ENCODE measurements at regions not wholly inside any gene's neighbourhood (a gene's known extent, or its start where the extent isn't known, plus 50 kb on each side); places are given as distances from the start of the nearest gene placed in this dataset.

GRCh38 chr18:73780218-73780617, 367.4 kb downstream of the FBXO15 start:
- DNase-seq = no peak

DNA sequence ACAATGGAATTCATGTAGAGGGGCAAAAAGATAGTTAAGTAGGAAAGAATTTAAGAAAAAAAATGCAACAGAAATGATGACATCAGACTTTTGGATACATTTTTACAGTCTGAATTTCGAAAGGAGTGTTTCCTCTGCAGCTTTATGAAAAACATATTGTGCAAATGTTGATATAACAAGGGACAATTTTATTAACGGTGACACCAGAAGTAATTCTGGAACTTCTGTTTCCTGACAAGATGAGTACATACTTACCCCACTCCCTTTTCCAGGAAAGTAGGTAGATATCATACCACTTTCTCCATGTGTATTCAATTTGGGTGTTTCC, 369.6 kb downstream of the FBXO15 start:
- no peak for DNase-seq

DNA sequence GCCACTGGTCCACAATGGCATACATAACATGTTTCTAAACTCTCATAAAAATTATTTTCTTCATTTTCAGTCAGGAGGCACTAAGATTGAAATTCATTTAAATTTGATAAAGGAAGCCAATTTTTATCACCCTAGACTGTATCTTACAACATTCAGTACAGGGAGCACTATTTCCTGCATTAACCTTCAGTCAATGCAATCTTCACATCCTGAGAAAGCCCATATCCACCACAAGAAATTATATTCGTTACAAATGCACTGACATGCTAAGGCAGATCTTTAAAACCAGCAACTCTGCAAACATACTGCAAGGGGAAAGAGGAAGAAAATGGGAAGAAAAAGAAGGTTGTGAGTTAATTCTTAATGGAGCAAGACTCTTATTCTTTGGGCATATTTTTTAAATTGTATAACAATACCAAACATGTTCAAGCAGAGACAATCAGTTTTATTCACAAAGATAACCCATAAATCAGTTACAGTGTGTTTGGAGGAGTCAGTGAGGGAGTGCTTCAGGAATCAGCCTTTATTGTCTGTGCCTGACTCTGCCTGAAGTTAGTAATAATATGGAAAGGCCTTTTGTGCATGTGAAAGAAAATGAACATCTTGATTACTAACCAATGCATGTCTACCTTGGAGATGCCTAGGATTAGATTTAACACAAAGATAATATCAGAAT, 370.1 kb downstream of the FBXO15 start:
- no peak for DNase-seq

GRCh38 chr18:73774811-73775509, 372.7 kb downstream of the FBXO15 start:
- no peak for DNase-seq

DNA sequence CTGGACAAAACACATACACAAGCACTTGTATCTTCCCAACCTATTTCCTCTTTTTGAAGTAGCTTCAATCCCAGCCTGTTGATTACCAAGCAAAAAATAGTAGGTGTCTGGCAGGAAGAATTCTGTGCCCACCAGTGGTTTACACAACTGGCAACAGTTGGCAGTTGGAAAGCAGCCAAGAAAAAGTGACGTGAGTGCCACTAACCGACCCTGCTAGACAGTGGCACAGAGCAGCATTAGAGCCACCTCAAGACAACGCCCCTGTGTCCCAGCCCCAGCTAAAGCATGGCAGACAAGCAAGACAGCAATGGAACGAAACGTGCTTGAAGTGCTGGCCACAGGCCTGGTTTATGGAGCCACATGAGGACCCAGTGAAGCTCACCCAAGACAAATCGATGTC, 379.6 kb downstream of the FBXO15 start:
- DNase-seq = no peak

DNA sequence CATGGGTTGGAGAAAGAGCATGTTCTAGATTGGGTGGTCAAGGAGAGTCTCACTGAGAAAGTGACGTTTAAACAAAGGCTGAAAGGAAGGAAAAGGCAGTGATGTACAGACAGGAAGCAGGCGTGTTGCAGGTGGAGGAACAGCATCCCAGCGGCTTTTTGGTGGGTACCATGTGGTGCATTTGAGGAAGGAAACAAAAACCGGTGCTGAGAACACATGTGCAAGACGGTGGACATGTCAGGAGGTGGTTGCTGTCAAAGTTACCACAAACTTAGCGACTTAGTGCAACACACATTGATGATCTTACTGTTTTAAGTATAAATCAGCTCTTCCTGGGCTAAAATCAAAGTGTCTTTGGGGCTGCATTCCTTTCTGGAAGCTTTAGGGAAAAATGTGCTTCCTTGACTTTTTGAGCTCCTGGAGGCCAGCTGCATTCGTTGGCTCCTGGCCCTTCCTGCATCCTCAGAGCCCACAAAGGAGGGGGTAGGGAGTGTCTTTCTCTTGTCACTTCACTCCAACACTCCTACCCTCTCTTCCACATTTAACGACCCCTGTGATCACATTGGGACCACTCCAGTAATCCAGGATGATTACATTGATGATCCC, 380.6 kb downstream of the FBXO15 start:
- no peak for DNase-seq

GRCh38 chr18:73758446-73758845, 389.2 kb downstream of the FBXO15 start:
- no peak for DNase-seq

GRCh38 chr18:73756256-73757091, 391.2 kb downstream of the FBXO15 start:
- no peak for DNase-seq

- no peak for DNase-seq
Measured at GRCh38 chr18:73752965-73753364, 394.7 kb downstream of the FBXO15 start.

- no peak for DNase-seq
Measured at GRCh38 chr18:73752546-73752945, 395.1 kb downstream of the FBXO15 start.

DNA sequence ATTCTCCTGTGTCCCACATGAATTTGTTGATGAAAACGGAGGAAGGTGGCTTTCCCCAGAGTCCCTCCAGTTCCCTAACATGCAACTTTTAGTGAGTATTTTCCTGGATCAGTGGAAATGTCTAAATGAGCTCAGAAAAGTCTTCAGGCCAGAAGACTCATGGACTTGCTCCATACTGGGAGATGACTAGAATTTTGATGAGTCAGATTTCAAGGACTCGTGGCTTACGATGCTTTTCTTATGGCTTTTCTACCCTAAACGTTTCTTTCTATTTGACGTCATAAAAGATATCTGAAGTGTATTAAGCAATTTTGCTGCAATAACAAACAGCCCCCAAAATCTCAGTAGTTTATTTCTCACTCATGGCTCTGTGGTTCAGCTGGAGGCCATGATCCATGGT, 397.6 kb downstream of the FBXO15 start:
- no peak for DNase-seq

- no peak for DNase-seq
Measured at GRCh38 chr18:73749304-73749703, 398.3 kb downstream of the FBXO15 start.

GRCh38 chr18:73748731-73749130, 398.9 kb downstream of the FBXO15 start:
- no peak for DNase-seq

DNA sequence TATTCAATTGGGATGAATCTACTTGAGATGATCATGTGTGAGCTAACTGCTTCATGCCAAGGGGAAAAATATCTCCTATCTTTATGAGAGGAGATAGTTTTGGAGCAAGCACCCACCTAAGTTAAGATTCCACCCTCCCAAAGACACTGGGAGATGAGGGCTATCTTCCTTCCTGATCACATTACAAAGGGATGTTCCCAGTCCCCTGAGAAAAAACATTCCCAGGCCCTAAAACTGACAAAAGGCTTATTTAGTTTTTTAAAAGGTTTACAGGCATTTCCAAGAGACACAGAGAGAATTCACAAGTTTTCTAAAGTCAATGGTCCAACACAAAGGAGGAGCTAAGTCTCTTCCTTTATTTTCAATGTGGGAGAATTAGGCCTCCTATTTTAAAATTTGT, 401.5 kb downstream of the FBXO15 start:
- DNase-seq = no peak

- no peak for DNase-seq
Measured at GRCh38 chr18:73742957-73743356, 404.7 kb downstream of the FBXO15 start.

GRCh38 chr18:73741946-73742345, 405.7 kb downstream of the FBXO15 start:
- no peak for DNase-seq

GRCh38 chr18:73739098-73739497, 408.5 kb downstream of the FBXO15 start:
- DNase-seq = no peak

- no peak for DNase-seq
Measured at GRCh38 chr18:73737990-73738389, 409.6 kb downstream of the FBXO15 start.

DNA sequence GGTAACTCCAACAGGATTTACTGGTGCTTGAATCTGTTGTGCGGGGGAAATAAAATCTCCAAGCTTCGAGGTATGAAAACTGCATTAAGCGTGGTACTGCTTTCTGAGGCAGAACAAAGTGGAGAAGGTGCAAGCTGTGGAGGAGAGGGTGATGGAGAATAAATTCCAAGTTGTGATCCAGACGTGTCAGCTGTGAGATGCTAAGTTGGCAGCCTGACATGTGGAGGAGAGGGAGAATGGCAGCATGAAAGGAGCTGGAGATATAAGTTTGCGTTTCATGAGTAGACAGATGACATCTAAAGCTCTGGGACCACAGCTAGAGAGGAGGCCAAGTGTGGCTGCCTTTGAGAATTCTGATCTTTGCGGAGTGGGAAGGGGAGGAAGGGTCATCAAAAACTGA, 411.8 kb downstream of the FBXO15 start:
- no peak for DNase-seq

- no peak for DNase-seq
Measured at GRCh38 chr18:73733806-73734314, 413.8 kb downstream of the FBXO15 start.

DNA sequence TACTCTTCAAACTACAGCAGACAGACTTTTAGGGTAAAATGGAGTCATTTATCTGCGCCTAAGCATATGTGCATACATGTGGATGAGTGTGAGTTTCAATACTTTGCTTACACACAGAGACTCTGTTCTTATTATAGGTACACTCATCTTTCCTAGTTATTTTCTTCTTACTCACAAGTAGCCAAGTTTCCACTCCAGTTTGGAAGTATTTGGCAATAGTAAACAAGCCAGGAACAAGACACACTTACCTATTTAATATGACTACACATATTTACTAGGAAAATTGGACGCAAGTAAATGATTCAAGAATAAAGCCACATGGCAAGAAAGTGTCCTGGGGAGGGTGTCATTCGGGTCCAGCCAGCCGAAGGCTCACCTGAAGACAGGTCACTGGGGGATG, 414.3 kb downstream of the FBXO15 start:
- no peak for DNase-seq

- DNase-seq = no peak
Measured at GRCh38 chr18:73728657-73729056, 419.0 kb downstream of the FBXO15 start.

GRCh38 chr18:73724958-73725357, 422.7 kb downstream of the FBXO15 start:
- no peak for DNase-seq

All from activated CD4-positive, alpha-beta T cell treated with anti-CD3 and anti-CD28 coated beads, Interleukin-2, amount 50 U/mL, for 4 hours (primary cell).